Iris pigment epithelial cell (primary cell): ENCODE measurements at regions not wholly inside any gene's neighbourhood (a gene's known extent, or its start where the extent isn't known, plus 50 kb on each side); places are given as distances from the start of the nearest gene placed in this dataset.

ENCODE experiments used
- DNase-seq: peaks from one replicate; pipeline ENCODE4 v3.0.0-alpha.2; 2011; ENCODE audit warnings: low read depth

DNA sequence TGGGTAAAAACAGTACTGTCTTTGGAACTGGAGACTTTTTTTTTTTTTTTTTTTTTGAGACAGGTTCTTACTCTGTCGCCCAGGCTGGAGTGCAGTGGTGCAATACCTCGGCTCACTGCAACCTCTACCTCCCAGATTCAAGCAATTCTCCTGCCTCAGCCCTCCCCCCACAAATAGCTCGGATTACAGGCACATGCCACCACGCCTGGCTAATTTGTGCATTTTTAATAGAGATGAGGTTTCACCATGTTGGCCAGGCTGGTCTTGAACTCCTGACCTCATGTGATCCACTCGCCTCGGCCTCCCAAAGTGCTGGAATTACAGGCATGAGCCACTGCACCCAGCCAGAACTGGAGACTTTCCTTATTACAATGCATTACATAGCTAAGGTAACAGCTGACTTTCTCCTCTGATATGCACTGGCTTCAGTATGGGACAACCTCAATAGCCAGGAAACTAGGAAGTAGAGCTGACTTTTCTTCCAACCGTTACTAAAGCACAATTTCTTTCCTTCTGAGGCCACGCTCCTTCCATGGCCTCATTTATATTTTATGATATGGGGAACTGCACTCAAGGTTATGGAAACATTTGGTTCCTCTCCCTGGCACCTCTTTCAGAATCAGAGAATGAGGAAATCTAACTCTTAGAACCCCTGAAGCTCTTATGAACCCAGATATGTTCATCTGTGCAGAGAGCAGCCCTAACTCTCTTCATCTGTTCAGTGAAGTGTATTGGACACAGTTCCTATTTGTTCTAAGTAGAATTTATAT, 53.5 kb upstream of the FAM9B start:
- DNase-seq, result no peak

DNA sequence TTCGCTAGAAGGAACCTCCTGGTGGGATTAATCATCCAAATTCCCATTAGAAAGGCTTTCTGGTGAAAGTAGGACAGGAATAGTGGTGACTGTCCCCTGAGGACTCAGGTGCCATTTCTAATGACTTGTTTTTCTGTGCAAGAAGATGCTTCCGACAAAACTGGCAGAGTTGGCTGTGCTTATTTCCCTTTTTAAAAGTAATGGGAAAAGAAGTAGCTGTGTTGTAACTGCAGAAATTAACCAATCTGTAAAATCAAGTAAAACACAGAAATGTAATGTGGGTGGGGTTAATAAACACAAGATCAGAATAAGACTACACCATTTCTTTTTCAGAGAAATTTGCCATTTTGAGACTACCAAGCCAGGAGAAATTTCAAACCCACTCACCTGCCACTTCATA, 55.0 kb upstream of the FAM9B start:
- DNase-seq, result no peak

DNA sequence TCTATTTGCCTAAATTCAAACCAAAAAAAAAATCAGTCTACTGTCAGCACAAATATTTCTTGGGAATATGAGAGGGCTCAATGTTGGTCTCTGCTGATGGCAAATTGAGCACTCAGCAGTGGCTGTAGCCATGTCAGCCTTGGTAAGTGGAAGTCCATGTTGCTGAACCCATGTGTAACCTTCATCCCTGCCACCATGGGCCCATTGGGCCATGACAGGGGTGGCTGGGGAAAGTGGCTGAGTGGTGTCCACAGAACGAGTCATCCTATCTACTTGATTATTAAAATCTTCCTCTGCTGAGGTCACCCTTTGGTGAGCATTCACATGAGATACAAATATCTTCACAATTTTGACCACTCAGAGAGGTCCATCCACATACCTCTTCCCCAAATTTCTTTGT, 56.8 kb upstream of the FAM9B start:
- DNase-seq, result no peak

DNA sequence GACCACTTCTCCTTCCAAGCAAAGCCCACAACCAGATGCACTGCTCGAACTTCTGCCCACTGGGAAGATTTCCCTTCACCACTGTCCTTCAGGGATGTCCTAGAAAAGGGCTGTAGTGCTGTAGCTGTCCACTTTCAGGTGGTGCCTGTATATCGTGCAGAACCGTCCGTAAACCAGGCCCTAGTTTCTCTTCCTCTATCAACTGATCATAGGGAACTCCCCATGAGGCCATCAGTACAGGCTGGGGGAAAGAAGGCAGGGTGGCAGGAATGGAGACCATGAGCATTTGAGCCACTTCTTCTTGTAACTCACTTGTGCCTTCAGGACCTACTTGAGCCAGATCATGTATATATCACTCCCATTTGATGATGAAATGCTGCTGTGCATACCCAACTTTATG, 57.3 kb upstream of the FAM9B start:
- no peak for DNase-seq

DNA sequence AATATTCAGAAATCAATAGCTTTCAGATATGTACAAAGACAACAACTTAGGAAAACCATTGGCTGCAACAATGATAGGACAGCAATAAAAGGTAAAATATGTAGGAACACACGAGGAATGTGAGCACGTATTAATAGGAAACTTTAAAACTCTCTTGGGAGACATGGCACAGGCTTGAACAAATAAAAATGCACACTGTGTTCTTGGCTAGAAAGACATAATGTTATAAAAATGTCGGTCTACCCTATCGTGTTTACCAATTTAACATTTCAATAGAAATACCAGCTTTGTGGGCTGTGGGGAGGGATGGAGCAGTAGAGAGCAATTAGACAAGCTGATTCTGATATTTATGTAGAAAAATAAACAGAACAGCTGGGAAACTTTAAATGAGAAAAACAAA, 69.0 kb upstream of the FAM9B start:
- DNase-seq, result no peak

DNA sequence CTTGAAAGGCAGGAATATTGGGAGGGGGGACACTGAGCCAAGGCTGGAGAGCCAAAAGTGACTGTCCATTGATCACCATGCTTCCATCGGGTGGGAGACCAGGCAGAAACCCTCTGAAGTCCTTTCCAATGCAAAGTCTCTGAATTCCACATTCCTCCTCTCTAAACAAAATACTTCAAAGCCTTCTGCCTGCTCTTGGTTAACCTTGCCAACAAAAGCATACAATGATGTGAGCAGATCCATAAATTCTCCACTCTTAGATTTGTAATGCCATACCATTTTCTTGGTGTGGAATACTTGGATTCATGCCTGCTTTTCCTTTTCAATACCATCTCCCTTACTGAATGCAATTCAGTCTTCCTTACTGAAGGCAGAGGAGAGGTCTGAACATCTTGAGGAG, 74.1 kb upstream of the FAM9B start:
- no peak for DNase-seq

DNA sequence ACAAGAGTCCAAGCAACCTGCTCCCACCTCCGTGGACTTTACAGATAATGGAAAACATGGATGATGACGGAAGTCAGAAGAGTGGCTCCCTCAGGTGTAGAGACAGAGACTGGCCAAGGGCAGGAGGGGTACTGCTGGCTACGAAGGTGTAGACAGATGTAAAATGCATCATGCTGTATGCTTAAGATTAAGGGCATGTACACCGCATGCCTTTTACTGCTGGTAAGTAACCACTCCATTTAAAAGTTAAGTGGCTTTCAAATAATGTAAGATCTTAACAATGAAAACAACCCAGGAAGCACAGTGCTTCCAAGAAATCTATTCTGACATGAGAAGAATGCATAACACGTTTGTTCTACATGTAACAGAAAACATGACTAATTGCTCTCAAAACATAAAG, 76.9 kb upstream of the FAM9B start:
- DNase-seq, result no peak

DNA sequence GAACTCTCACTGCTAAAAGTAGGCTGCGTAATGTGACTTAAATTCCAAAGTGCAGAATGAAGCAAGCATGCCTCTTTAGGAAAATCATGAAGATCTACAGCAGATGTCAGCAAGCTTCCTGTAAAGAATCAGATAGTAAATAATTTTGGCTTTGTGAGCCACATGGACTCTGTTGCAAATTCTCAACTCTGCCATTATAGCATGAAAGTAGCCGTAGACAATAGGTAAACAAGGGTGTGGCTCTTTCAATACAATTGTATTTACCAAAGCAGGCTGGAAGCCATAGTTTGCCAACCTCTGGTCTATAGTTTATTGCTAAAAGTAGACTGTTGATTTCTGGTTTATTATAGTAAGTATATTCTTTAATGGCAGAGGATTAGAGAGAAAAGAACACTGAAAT, 80.3 kb upstream of the FAM9B start:
- DNase-seq, result no peak

DNA sequence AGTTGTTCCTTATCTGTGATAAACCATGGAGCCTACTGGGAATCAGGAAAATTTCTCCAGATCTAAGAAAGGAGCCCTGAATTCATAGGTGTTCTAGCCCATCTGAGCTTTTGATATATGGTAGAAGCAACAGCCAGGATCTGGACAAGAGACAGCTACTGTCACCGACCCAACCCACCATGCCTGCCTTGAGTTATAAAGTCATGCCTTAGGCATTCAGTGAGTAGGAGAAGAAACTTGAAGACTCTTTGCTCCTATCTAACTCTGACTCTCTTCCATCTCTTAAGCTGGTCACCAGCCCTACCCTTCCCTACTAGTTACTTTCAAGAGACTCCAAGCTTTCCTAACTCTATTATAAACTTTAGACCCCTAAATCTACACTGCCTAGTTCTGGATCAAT, 83.9 kb upstream of the FAM9B start:
- no peak for DNase-seq

DNA sequence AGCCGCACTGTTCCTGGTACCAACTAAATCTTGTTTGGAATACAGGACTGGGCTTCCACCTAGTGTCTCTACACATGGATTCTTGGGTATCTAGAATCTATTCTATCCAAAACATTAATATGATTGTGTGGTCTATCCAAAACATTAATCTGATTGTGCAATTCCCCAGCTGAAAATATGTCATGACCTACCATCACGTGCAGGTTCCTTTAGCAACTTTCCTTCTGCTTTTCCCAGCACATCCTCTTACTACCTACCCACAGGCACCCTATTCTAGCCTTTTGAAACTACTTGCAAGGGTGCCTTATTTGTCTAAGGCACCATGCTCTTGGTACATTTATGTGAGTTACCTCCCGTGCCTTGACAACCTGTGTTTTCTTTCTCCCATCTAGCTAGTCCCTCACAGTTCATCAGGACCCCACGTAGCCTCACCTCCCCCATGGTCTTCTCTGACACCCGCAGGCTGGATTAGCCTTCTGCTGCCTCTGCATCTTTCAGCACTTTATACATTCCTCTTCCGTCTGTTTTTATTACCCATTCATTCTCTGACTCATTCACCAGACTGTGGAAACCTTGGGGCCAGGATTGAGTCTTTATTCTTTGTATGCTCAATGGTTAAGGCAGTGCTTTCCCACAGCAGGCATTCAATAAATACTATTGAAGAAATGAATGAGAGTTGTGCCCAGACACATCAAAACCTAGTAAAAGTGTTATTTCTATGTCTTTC, 88.8 kb upstream of the FAM9B start:
- DNase-seq, result peak; percentile 31

DNA sequence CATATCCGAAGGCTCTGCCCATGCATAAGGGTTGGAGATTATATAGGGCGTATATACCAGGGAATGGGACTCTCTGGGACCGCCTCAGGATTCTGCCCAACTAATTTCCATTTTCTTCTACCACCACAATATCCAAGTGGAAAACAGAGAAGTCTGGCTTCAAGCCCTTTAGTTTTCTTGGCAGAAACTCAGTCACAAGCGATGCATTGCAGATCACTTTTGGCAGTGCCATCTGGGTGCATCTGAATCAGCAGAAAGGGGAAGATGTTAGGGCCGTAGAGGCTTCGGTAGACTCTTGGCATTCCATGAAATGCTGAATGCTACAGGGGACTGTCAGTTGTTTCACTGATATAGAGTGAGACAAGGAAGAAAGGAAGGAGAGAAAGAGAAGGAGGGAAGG, 94.1 kb upstream of the FAM9B start:
- DNase-seq, result no peak

DNA sequence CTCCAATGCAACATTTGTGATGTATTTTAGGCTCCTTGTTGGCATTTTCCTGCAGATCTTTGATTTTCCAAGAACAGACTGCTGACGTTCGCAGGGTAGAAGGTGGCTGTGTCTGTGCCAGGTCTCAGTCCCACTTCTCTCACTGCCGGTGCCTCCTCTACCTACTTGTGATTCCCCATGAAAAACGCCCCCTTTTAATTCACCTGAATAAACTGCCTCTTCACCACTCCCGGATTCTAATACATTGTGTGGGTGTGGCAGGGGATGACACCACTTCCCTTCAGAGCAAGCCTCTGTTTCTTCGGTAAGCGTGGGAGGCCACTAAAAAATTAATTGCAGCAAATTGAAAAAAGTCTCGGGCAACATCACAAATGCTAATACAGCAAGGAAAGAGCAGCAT, 96.1 kb upstream of the FAM9B start:
- no peak for DNase-seq

DNA sequence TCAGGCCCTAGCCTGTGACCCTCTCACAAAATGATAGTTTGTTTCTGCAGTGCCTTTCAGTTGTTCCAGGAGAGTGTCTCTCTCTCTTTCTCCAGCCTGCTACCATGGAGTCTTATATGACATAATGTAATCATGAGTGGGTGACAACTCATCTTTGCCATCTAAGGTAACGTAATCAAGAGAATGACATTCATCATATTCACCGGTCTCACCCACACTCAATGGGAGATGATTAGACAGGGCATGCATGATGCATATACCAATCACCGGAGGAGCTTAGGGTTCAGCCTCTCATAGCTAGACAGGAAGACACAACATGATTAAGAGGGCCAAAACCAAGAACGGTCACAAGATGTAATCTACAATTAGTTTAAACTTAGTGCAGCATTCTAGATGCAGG, 97.1 kb upstream of the FAM9B start:
- no peak for DNase-seq

DNA sequence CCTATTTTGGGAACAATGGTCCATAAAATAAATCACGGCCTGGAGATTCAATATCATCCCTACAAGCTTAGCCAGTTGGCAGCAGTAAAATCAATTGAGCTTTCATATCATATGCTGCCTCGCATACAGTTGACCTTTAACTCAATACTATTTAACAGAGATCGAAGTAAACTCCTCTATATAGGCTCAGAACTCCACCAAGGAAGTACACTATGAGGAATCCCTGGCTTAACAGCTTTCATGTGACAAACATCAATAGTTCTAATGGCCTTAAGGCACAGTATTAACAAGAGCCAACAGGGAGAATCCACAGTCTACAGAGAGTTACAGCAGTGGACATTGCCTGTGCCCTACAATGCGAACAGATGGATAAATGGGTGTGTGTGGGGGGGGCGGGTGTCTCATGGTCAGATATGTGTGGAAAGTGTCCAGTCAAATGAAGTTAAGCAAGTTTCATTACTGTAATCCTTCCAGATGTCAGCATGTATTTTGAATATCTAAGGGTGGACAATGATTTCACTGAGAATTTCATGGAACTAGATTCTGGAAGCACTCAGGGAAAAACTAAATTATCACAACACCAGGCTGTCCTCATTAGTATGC, 98.2 kb upstream of the FAM9B start:
- DNase-seq, result no peak

DNA sequence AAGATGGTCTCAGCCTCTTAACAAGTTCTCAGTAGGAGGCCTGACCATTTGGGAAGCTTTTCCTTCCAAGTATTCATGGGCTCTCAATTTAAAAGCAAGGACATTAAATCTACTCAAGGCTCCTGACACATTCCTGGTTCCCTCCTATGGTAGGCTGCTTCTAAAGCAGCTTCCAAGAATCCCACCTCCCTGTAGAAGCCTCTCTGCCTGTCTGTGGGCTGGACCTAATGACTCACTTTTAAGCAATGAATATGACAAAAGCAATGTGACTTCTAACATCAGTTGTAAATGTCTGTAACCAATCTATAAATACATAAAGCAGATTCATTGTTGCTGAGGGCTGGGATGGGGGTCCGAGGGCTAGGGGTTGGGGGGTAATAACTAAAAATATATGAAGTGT, 99.5 kb upstream of the FAM9B start:
- DNase-seq, result peak; percentile 32

DNA sequence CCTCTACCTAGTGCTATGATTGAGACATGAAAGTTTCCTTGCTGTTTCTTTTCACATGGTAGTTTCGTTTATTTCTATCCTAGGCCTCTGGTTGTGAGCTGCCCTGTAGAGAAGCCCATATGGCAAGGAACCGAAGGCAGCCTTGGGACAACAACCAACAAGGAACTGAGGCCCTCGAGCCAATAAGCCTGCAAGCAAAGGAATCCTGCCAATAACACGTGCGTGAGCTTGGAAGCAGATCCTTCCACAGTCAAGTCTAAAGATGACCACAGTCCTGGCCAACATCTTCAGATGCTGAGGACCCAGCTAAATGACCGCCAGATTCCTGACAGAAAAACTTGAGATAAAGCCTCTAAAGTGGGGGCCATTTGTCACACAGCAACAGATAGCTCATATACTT, 100.4 kb upstream of the FAM9B start:
- DNase-seq, result no peak

DNA sequence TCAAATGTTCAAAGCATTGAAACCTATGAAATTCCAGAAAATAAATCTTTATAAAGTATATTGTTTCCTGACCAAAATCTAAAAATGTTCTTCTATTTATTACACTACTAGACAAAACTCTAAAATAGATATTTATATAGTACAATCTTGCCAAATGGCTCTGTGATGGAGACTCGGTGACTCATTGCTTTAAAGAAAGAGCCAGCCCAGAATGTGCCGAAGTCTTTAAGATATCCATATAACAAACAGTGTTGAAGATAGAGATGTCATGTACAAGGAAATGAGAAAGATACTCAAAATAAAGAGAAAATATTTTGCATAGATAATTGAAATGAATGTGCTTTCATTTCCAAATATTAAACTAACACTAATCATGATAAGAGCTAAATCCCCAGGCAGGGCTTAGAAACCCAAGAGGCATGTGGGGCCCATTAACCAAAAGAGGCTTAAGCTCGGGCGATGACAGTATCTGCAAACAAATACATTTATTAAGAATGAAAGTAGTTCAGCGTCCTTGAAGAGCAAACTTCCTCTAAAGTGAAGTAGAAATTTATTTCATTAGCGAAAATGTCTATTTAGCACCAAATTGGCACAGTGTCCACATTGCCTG, 102.1 kb upstream of the FAM9B start:
- peak; percentile 37 for DNase-seq

DNA sequence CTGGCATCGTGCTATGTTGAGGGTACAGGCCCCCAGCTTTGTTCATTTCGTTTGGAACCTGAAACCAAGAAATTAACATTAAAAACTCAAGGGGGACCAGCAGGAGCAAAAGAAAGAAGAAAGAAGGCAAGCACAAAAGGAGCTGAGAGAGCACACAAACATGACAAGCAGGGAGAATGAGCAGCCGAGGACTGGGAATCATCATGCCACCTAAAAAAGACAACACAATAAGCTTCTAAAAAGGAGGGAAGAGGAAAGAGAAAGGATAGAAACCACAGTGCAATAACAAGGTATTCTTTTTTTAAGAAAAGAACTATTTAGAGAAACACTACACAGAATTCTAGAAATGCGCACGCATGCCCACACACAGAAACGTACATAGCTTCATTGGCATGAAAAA, 103.2 kb upstream of the FAM9B start:
- DNase-seq, result no peak

DNA sequence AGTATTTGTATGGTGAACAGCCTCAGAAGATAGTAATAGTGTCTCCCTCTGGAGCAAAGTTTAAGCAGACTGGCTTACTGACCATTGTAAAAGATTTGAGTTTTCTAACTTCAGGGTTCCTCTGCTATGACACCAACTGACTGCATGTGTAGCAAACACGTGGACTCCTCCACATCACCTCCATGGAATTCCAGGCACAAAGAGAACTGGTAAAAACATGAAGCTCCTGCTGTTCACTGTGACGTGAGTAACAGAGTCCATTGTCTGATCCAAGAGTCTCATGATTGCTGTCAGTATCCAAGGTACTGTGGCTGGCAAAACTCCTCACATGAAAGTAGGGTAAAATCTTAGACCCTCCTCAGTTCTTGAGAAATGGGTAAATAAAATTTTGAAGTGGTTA, 107.6 kb upstream of the FAM9B start:
- peak; percentile 48 for DNase-seq

DNA sequence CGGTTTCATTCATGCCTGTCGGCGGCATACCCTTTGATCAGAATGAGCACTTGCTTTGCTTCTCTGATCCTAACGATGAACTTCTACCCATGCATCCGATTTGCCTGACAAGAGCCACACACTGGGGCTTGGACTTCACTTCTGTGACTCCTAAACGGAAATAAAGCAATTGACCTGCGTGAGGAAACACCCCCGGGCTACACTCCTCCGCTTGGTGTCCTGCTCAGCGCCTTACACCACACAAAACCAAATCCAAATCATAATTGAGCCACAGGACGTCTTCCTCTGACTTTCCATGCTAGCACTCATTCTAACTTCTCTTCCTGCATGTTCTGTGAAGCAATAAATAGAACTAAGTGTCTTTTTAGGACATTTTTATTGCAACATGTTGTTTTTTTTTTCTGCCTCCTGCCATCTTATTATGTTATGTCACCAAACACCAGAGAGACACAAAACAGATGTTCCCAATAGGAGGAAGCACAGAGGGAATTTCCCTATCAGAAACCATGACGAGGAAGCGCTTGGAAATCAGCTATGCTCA, 110.8 kb upstream of the FAM9B start:
- DNase-seq, result no peak

DNA sequence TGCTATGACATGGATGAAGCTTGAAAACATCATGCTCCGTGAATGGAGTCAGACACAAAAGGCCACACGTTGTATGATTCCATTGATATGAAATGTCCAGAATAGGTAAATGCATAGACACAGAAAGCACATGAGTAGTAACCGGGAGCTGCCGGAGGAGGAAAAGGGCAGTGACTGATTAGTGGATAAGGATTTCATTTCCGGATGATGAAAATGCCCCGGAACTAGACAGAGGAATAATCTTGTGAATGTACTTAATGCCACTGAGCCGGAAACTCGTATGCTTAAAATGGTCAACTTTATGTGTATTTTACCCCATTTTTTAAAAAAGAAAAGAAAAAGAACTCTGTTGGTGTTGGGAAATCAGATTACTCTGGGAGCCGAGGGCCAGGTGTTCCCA, 112.7 kb upstream of the FAM9B start:
- no peak for DNase-seq

DNA sequence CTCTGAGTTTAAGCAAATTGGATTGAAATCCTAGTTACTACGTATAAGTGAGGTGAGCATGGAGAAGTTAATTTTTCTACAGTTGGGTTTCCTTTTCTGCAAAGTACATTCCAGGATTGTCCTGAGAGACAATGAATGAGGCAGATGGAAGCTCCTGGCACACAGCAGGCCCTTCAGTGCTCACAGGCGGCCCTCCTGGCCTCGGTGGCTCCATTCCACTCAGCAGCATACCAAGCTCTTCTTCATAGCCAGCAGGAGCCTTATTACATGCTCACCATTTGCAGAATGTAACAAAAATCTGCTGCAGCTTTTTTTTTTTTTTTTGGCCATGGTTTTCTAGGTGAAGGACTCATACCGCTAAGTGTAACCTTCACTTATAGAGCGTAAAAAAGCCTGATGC, 113.2 kb upstream of the FAM9B start:
- DNase-seq, result no peak

DNA sequence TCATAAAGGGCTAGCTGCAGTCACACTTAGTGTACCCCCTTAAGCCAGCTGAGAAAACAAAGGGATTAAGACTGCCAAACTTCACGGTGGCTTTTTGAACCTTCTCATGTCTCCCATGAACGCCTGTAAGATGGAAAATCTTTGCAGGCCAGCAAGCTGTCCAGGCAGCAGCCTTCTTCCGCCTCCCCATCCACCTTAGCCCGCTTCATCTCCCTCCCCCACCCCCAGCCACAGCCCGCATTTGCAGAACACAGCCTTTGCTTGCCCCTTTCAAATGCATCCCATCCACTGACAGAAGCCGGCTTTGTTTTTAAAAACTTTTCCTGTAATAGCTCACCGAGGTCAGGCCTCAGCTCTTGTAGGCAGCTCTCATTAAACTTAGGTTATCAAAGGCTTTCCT, 113.8 kb upstream of the FAM9B start:
- DNase-seq, result no peak
